HUES6 (cell line): ENCODE measurements at regions not wholly inside any gene's neighbourhood (a gene's known extent, or its start where the extent isn't known, plus 50 kb on each side); places are given as distances from the start of the nearest gene placed in this dataset.

Experiments used
- H3K27ac ChIP-seq: 2 replicates; pipeline ENCODE4 v1.7.0; 2013; ENCODE audit warnings: low read depth, mild to moderate bottlenecking, low read length, inconsistent platforms
- H3K27me3 ChIP-seq: 2 replicates; pipeline ENCODE4 v1.6.1; 2013; ENCODE audit warnings: low read length; ENCODE audit not compliant: control insufficient read depth, insufficient read depth
- H3K36me3 ChIP-seq: 2 replicates; pipeline ENCODE4 v1.6.1; 2013; ENCODE audit warnings: low read length; ENCODE audit not compliant: control insufficient read depth, insufficient read depth
- H3K4me1 ChIP-seq: 2 replicates; pipeline ENCODE4 v1.6.1; 2013; ENCODE audit warnings: low read length; ENCODE audit not compliant: control insufficient read depth, insufficient read depth
- H3K4me3 ChIP-seq: 2 replicates; pipeline ENCODE4 v1.5.1; 2013; ENCODE audit warnings: low read depth, low read length
- H3K9ac ChIP-seq: one replicate; pipeline ENCODE4 v1.6.1; 2013; ENCODE audit warnings: mild to moderate bottlenecking, low read length
- H3K9me3 ChIP-seq: 2 replicates; pipeline ENCODE4 v1.6.1; 2013; ENCODE audit warnings: low read depth, low read length; ENCODE audit not compliant: control insufficient read depth, insufficient read depth

- no peak overlapping the region for H3K27ac ChIP-seq
- peaks cover 29% of the 10 kb centered on the region for H3K9me3 ChIP-seq
- H3K4me1 ChIP-seq = no peaks in the 10 kb centered on the region; the same call in 1 of the 2 replicates
- H3K4me3 ChIP-seq = no peak overlapping the region
- H3K36me3 ChIP-seq = no peaks in the 10 kb centered on the region
- no peak overlapping the region for H3K9ac ChIP-seq
- H3K27me3 ChIP-seq = no peaks in the 10 kb centered on the region
Observed at GRCh38 chr11:69396948-69397307, 84.5 kb upstream of the LINC01488 start.

GRCh38 chr11:69397732-69398131 is 83.7 kb upstream of the LINC01488 start:
- Histone ChIP-seq H3K27me3 (no peaks in the 10 kb centered on the region), H3K36me3 (no peaks in the 10 kb centered on the region), H3K4me1 (no peaks in the 10 kb centered on the region; the same call in 1 of the 2 replicates), H3K9ac (no peak overlapping the region), H3K9me3 (peaks cover 35% of the 10 kb centered on the region), H3K27ac (no peak overlapping the region), H3K4me3 (no peak overlapping the region)

GRCh38 chr11:69398529-69399492 is 82.7 kb upstream of the LINC01488 start:
- no peaks in the 10 kb centered on the region; the same call in 1 of the 2 replicates for H3K4me1 ChIP-seq
- peaks cover 42% of the 10 kb centered on the region for H3K9me3 ChIP-seq
- no peaks in the 10 kb centered on the region for H3K36me3 ChIP-seq
- no peaks in the 10 kb centered on the region for H3K27me3 ChIP-seq
- no peak overlapping the region for H3K27ac ChIP-seq
- H3K4me3 ChIP-seq = no peak overlapping the region
- no peak overlapping the region for H3K9ac ChIP-seq

GRCh38 chr11:69400140-69400539 is 81.3 kb upstream of the LINC01488 start:
- H3K4me1 ChIP-seq = no peaks in the 10 kb centered on the region
- no peak overlapping the region for H3K9ac ChIP-seq
- H3K4me3 ChIP-seq = no peak overlapping the region
- peaks cover 42% of the 10 kb centered on the region for H3K9me3 ChIP-seq
- H3K27ac ChIP-seq = no peak overlapping the region
- H3K27me3 ChIP-seq = no peaks in the 10 kb centered on the region
- H3K36me3 ChIP-seq = no peaks in the 10 kb centered on the region

- no peak overlapping the region for H3K9ac ChIP-seq
- no peak overlapping the region for H3K27ac ChIP-seq
- H3K9me3 ChIP-seq = peaks cover 42% of the 10 kb centered on the region
- H3K4me3 ChIP-seq = no peak overlapping the region
- H3K36me3 ChIP-seq = no peaks in the 10 kb centered on the region
- H3K27me3 ChIP-seq = no peaks in the 10 kb centered on the region
- H3K4me1 ChIP-seq = no peaks in the 10 kb centered on the region
Observed at GRCh38 chr11:69400771-69401590, 80.5 kb upstream of the LINC01488 start.

GRCh38 chr11:69401715-69402114 is 79.7 kb upstream of the LINC01488 start:
- H3K27me3 ChIP-seq = no peaks in the 10 kb centered on the region
- H3K9ac ChIP-seq = no peak overlapping the region
- no peaks in the 10 kb centered on the region for H3K4me1 ChIP-seq
- H3K4me3 ChIP-seq = no peak overlapping the region
- no peaks in the 10 kb centered on the region for H3K36me3 ChIP-seq
- H3K9me3 ChIP-seq = peaks cover 38% of the 10 kb centered on the region
- no peak overlapping the region for H3K27ac ChIP-seq

GRCh38 chr11:69402251-69402887 is 79.1 kb upstream of the LINC01488 start:
- Histone ChIP-seq H3K27ac (no peak overlapping the region), H3K9ac (no peak overlapping the region), H3K9me3 (peaks cover 31% of the 10 kb centered on the region), H3K27me3 (no peaks in the 10 kb centered on the region), H3K4me1 (no peaks in the 10 kb centered on the region), H3K36me3 (no peaks in the 10 kb centered on the region), H3K4me3 (no peak overlapping the region)

GRCh38 chr11:69403556-69404215 is 77.8 kb upstream of the LINC01488 start:
- H3K27ac ChIP-seq = no peak overlapping the region
- H3K4me3 ChIP-seq = no peak overlapping the region
- H3K9ac ChIP-seq = no peak overlapping the region
- no peaks in the 10 kb centered on the region for H3K4me1 ChIP-seq
- H3K27me3 ChIP-seq = no peaks in the 10 kb centered on the region
- H3K9me3 ChIP-seq = peaks cover 20% of the 10 kb centered on the region
- no peaks in the 10 kb centered on the region for H3K36me3 ChIP-seq

- no peak overlapping the region for H3K4me3 ChIP-seq
- no peaks in the 10 kb centered on the region for H3K4me1 ChIP-seq
- no peak overlapping the region for H3K9ac ChIP-seq
- no peaks in the 10 kb centered on the region for H3K27me3 ChIP-seq
- no peaks in the 10 kb centered on the region for H3K36me3 ChIP-seq
- no peak overlapping the region for H3K27ac ChIP-seq
- peaks cover 13% of the 10 kb centered on the region for H3K9me3 ChIP-seq
Observed at GRCh38 chr11:69406060-69406459, 75.4 kb upstream of the LINC01488 start.

- Histone ChIP-seq H3K27ac (no peak overlapping the region), H3K9me3 (0 out of 2 replicates have a peak, but pooled peaks cover 3% of the 10 kb centered on the region), H3K4me3 (no peak overlapping the region), H3K9ac (no peak overlapping the region), H3K4me1 (no peaks in the 10 kb centered on the region), H3K27me3 (no peaks in the 10 kb centered on the region), H3K36me3 (no peaks in the 10 kb centered on the region)
Observed at GRCh38 chr11:69409812-69410645, 71.4 kb upstream of the LINC01488 start.
